Osteoblast (primary cell): ENCODE measurements at regions not wholly inside any gene's neighbourhood (a gene's known extent, or its start where the extent isn't known, plus 50 kb on each side); places are given as distances from the start of the nearest gene placed in this dataset.

ENCODE experiments used
- DNase-seq: peaks from one replicate; pipeline ENCODE4 v3.0.0; 2011; ENCODE audit warnings: low spot score, mixed read lengths; ENCODE audit not compliant: insufficient read length; ENCODE audit errors: missing footprints
- H2AFZ ChIP-seq: 2 replicates; pipeline ENCODE4 v1.6.0; 2011; ENCODE audit warnings: mild to moderate bottlenecking, low read length
- H3K27ac ChIP-seq: 2 replicates; pipeline ENCODE4 v1.5.1; 2011; ENCODE audit warnings: mild to moderate bottlenecking, low read depth, low read length, moderate library complexity
- H3K27me3 ChIP-seq: 2 replicates; pipeline ENCODE4 v1.6.0; 2012; ENCODE audit warnings: mild to moderate bottlenecking, control low read depth, inconsistent platforms, low read length, moderate library complexity; ENCODE audit not compliant: insufficient read depth
- H3K36me3 ChIP-seq: 2 replicates; pipeline ENCODE4 v1.5.1; 2011; ENCODE audit warnings: mild to moderate bottlenecking, low read length, control low read depth, moderate library complexity; ENCODE audit not compliant: insufficient read depth
- H3K4me1 ChIP-seq: 2 replicates; pipeline ENCODE4 v1.5.1; 2011; ENCODE audit warnings: mild to moderate bottlenecking, low read length, control low read depth, moderate library complexity; ENCODE audit not compliant: insufficient read depth
- H3K4me2 ChIP-seq: 2 replicates; pipeline ENCODE4 v1.6.0; 2011; ENCODE audit warnings: mild to moderate bottlenecking, low read length; ENCODE audit not compliant: insufficient read depth
- H3K4me3 ChIP-seq: fragments of 200-600 bp; sonication (generic); 3 replicates; pipeline ENCODE4 v1.5.1; 2012; ENCODE audit warnings: mild to moderate bottlenecking, low read length, inconsistent platforms; ENCODE audit not compliant: insufficient read depth
- H3K79me2 ChIP-seq: 2 replicates; pipeline ENCODE4 v1.6.0; 2012; ENCODE audit warnings: mild to moderate bottlenecking, low read length, control low read depth, inconsistent platforms; ENCODE audit not compliant: insufficient read depth
- H3K9me3 ChIP-seq: 2 replicates; pipeline ENCODE4 v1.5.1; 2011; ENCODE audit warnings: low read depth, low read length, control low read depth
- H4K20me1 ChIP-seq: 2 replicates; pipeline ENCODE4 v1.6.0; 2012; ENCODE audit warnings: mild to moderate bottlenecking, low read length, control low read depth; ENCODE audit not compliant: insufficient read depth
- CTCF ChIP-seq: IDR thresholded peaks from 2 replicates; pipeline ENCODE4 v1.5.1; 2011; ENCODE audit warnings: mild to moderate bottlenecking, low read depth, low read length, moderate library complexity; ENCODE audit errors: extremely low read depth

- Histone ChIP-seq H3K4me1 (no peaks in the 10 kb centered on the region), H3K4me3 (no peak overlapping the region), H3K4me2 (no peak overlapping the region), H3K27me3 (no peaks in the 10 kb centered on the region), H4K20me1 (no peaks in the 10 kb centered on the region), H2AFZ (no peak overlapping the region), H3K9me3 (no peaks in the 10 kb centered on the region), H3K27ac (no peak overlapping the region), H3K79me2 (no peaks in the 10 kb centered on the region), H3K36me3 (no peaks in the 10 kb centered on the region)
- DNase-seq = no peak
- no peak for TF ChIP-seq CTCF
These were observed 424.1 kb upstream of the CHST9 start for GRCh38 chr18:27609221-27609620.

DNA sequence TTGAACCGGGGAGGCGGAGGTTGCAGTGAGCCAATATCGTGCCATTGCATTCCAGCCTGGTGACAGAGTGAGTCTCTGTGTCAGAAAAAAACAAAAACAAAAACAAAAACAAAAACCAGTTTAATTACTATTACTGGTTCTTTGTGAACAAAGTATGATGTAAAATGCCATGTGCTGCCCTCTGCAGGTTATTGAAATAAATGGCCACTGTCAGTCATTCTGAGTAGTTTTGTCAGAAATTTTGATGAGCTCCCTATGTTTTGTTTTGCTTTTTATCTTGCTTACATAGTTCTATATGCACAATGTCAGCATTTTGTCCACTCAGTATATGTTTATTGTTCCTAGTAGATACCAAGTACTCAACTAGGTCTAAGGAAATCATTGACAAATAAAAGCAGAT, 423.6 kb upstream of the CHST9 start:
- Histone ChIP-seq H3K36me3 (no peaks in the 10 kb centered on the region), H3K27ac (no peak overlapping the region), H3K4me2 (no peak overlapping the region), H3K4me1 (no peaks in the 10 kb centered on the region), H3K79me2 (no peaks in the 10 kb centered on the region), H3K27me3 (no peaks in the 10 kb centered on the region), H3K9me3 (no peaks in the 10 kb centered on the region), H4K20me1 (no peaks in the 10 kb centered on the region), H3K4me3 (no peak overlapping the region), H2AFZ (no peak overlapping the region)
- peak; percentile 23 for DNase-seq
- peak; percentile 66 for TF ChIP-seq CTCF

GRCh38 chr18:27608174-27608573, 423.1 kb upstream of the CHST9 start:
- Histone ChIP-seq H3K27ac (no peak overlapping the region), H3K4me1 (no peaks in the 10 kb centered on the region), H3K27me3 (no peaks in the 10 kb centered on the region), H3K4me2 (no peak overlapping the region), H3K79me2 (no peaks in the 10 kb centered on the region), H4K20me1 (no peaks in the 10 kb centered on the region), H3K9me3 (no peaks in the 10 kb centered on the region), H3K4me3 (no peak overlapping the region), H3K36me3 (no peaks in the 10 kb centered on the region), H2AFZ (no peak overlapping the region)
- no peak for DNase-seq
- no peak for TF ChIP-seq CTCF

GRCh38 chr18:27606741-27607140, 421.6 kb upstream of the CHST9 start:
- Histone ChIP-seq H3K27me3 (peaks cover 4% of the 10 kb centered on the region), H3K36me3 (no peaks in the 10 kb centered on the region), H3K4me3 (no peak overlapping the region), H2AFZ (no peak overlapping the region), H3K4me1 (no peaks in the 10 kb centered on the region), H3K27ac (no peak overlapping the region), H3K79me2 (no peaks in the 10 kb centered on the region), H3K4me2 (no peak overlapping the region), H4K20me1 (no peaks in the 10 kb centered on the region), H3K9me3 (no peaks in the 10 kb centered on the region)
- TF ChIP-seq CTCF = no peak
- DNase-seq = no peak
